ENCODE measurements at regions not wholly inside any gene's neighbourhood (a gene's known extent, or its start where the extent isn't known, plus 50 kb on each side); places are given as distances from the start of the nearest gene placed in this dataset.

DNA sequence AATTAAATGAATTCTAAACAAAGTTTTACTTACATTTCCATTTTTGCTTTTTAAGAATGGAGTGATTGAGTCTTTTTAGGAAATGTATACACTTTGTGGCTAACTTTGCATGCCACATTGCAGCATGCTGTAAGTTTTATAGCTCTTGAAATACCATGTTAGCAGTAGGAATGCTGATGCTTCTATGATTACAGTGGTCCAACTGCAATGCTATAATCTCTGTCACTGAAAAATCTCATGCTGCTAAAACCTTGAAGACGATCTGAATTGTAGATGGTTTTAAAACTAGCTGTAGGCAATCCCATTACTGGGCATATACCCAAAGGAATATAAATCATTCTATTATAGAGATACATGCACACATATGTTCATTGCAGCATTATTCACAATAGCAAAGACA is 127.6 kb downstream of the WIF1 start:
- no peaks in the 10 kb centered on the region for H3K27me3 ChIP-seq (ENCODE audit: control insufficient read depth in 3 of 3, insufficient read depth in 3 of 3, low read length in 3 of 3)
- DNase-seq = no peak
- H3K36me3 ChIP-seq (ENCODE audit: control insufficient read depth in 3 of 3, insufficient read depth in 2 of 3, low read depth in 1 of 3, low read length in 3 of 3) = no peaks in the 10 kb centered on the region
- peaks cover 0 to 7% of the 10 kb centered on the region in 2 donors for H3K9me3 ChIP-seq (ENCODE audit: control insufficient read depth in 2 of 2, insufficient read depth in 1 of 2, low read depth in 1 of 2, low read length in 1 of 2)
- no peak overlapping the region for H3K27ac ChIP-seq (ENCODE audit: low read depth in 1 of 3, low read length in 2 of 3)
- no peak overlapping the region for H3K4me3 ChIP-seq (ENCODE audit: low read depth in 1 of 3, low read length in 3 of 3)
- 67 to 75% (median 69%) methylated on average over 1 of the region's 1 CpG for WGBS, 3 donors
- FAIRE-seq = no peak
- H3K4me1 ChIP-seq (ENCODE audit: control insufficient read depth in 3 of 3, insufficient read depth in 2 of 3, low read depth in 1 of 3, low read length in 2 of 3) = peaks cover 0 to 10% (median 0%) of the 10 kb centered on the region in 3 donors

DNA sequence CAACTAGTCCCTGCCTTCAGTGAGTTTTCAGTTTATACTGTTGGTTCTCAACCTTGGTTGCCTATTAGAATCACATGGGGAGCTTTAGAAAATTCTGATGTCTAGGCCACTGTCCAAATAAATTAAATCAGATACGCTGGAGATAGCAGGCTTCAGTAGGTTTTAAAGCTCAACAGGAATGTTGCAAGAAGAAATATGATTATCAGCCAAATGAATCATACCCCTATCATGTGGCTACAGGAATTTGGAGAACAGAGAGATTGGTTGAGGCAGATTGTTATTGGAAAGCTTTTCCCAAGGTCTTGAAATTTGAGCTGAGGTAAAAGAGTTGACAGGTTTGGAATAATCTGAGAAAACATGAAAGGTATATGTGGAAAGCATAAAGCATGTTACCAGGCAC is 125.3 kb downstream of the WIF1 start:
- WGBS, 3 donors = 77 to 84% (median 83%) methylated on average over 1 of the region's 1 CpG
- peaks cover 0 to 7% of the 10 kb centered on the region in 2 donors for H3K9me3 ChIP-seq (ENCODE audit: control insufficient read depth in 2 of 2, insufficient read depth in 1 of 2, low read depth in 1 of 2, low read length in 1 of 2)
- no peak overlapping the region for H3K27ac ChIP-seq (ENCODE audit: low read depth in 1 of 3, low read length in 2 of 3)
- FAIRE-seq = no peak
- H3K36me3 ChIP-seq (ENCODE audit: control insufficient read depth in 3 of 3, insufficient read depth in 2 of 3, low read depth in 1 of 3, low read length in 3 of 3) = no peaks in the 10 kb centered on the region
- DNase-seq = no peak
- peaks cover 0 to 29% (median 0%) of the 10 kb centered on the region in 3 donors for H3K4me1 ChIP-seq (ENCODE audit: control insufficient read depth in 3 of 3, insufficient read depth in 2 of 3, low read depth in 1 of 3, low read length in 2 of 3)
- no peaks in the 10 kb centered on the region for H3K27me3 ChIP-seq (ENCODE audit: control insufficient read depth in 3 of 3, insufficient read depth in 3 of 3, low read length in 3 of 3)
- H3K4me3 ChIP-seq (ENCODE audit: low read depth in 1 of 3, low read length in 3 of 3) = no peak overlapping the region

DNA sequence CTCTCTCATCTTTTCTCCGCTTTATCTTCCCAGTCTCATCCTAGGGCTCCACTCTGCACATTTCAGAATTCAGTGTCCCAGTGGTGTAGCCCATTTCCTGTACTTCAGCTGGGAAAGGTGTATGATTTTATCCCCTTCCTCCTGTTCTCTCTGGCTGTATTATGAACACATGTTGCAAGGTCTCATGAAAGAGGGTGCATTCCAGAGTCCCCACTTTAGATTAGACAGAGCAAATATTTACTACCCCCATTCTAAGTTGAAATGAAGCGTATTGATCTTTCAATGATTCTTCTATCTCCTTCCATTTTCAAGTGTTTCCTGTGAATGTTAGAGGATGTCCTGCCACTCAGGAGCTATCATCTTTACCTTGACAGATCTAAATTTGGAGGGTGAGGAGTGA is 123.2 kb downstream of the WIF1 start:
- Histone ChIP-seq H3K36me3 (ENCODE audit: control insufficient read depth in 3 of 3, insufficient read depth in 2 of 3, low read depth in 1 of 3, low read length in 3 of 3) (no peaks in the 10 kb centered on the region), H3K27me3 (ENCODE audit: control insufficient read depth in 3 of 3, insufficient read depth in 3 of 3, low read length in 3 of 3) (no peaks in the 10 kb centered on the region), H3K27ac (ENCODE audit: low read depth in 1 of 3, low read length in 2 of 3) (peak overlapping the region in 1 of 3 donors; percentile 86), H3K4me3 (ENCODE audit: low read depth in 1 of 3, low read length in 3 of 3) (no peak overlapping the region), H3K4me1 (ENCODE audit: control insufficient read depth in 3 of 3, insufficient read depth in 2 of 3, low read depth in 1 of 3, low read length in 2 of 3) (peaks cover 0 to 33% (median 0%) of the 10 kb centered on the region in 3 donors), H3K9me3 (ENCODE audit: control insufficient read depth in 2 of 2, insufficient read depth in 1 of 2, low read depth in 1 of 2, low read length in 1 of 2) (peaks cover 0 to 7% of the 10 kb centered on the region in 2 donors)
- peak in 1 of 2 donors; percentile 19 for DNase-seq
- 58 to 71% (median 66%) methylated on average over 2 of the region's 2 CpGs for WGBS, 3 donors
- no peak for FAIRE-seq

DNA sequence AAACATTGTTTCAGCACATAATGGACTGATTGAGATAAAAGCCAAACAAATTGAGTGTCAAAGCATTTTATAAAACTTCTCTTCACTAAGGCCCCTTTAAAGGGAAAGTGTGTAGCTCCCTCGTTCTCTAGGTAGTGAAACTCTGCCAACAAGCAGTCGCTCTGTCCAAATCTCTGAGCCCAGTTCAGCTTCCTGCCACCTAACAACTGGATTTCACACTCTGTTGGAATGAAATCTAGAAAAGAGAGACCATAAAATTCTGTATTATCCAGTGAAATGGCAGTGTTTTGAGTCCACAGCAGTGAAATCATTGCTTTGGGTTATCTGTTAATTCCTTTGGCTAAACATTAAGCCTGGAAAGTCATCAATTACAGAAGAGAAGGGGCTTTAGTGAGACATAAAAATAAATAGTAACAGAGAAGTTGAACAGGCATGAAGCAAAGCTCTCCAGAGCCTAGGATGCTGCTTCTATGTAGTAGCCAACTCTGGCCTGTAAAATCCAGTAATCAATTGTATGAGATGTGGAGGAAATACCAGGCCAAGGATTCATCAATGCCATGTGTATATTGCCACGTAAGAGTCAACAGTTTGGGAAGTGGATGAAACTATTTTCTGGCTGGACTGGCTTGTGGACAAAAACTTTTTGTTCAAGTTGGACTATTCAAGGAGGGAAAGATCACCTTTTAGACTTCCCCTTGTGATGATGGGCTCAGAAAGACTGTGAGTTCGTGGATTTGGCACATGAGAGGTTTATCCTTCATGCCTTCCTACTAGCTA is 122.5 kb downstream of the WIF1 start:
- no peak for FAIRE-seq
- peak in 1 of 2 donors; percentile 61 for DNase-seq
- no peak overlapping the region for H3K4me3 ChIP-seq (ENCODE audit: low read depth in 1 of 3, low read length in 3 of 3)

DNA sequence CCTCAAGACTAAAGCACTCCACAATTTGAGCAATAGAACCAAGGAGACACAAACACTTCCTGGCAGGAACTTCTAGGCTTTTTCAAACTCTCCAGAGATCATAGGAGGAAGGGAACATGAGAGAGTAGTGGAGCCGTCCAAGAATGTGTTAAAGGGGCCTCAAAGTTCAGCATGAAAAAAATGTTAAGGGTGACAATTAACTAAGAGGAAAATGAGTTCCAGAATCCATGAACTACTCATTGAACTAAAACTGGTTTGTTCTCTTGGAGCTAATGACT is 122.0 kb downstream of the WIF1 start:
- peaks cover 0 to 7% of the 10 kb centered on the region in 2 donors for H3K9me3 ChIP-seq (ENCODE audit: control insufficient read depth in 2 of 2, insufficient read depth in 1 of 2, low read depth in 1 of 2, low read length in 1 of 2)
- no peaks in the 10 kb centered on the region for H3K27me3 ChIP-seq (ENCODE audit: control insufficient read depth in 3 of 3, insufficient read depth in 3 of 3, low read length in 3 of 3)
- H3K36me3 ChIP-seq (ENCODE audit: control insufficient read depth in 3 of 3, insufficient read depth in 2 of 3, low read depth in 1 of 3, low read length in 3 of 3) = no peaks in the 10 kb centered on the region
- H3K4me3 ChIP-seq (ENCODE audit: low read depth in 1 of 3, low read length in 3 of 3) = no peak overlapping the region
- DNase-seq = no peak
- peak overlapping the region in 1 of 3 donors; percentile 86 for H3K27ac ChIP-seq (ENCODE audit: low read depth in 1 of 3, low read length in 2 of 3)
- 6 to 33% (median 25%) methylated on average over 1 of the region's 1 CpG for WGBS, 3 donors
- peaks cover 0 to 33% (median 0%) of the 10 kb centered on the region in 3 donors for H3K4me1 ChIP-seq (ENCODE audit: control insufficient read depth in 3 of 3, insufficient read depth in 2 of 3, low read depth in 1 of 3, low read length in 2 of 3)
- no peak for FAIRE-seq

More for the DNA sequence above, 122.5 kb downstream of the WIF1 start:
- Histone ChIP-seq H3K4me1 (ENCODE audit: control insufficient read depth in 3 of 3, insufficient read depth in 2 of 3, low read depth in 1 of 3, low read length in 2 of 3) (peaks cover 0 to 33% (median 0%) of the 10 kb centered on the region in 3 donors), H3K27ac (ENCODE audit: low read depth in 1 of 3, low read length in 2 of 3) (peak overlapping the region in 1 of 3 donors; percentile 86), H3K27me3 (ENCODE audit: control insufficient read depth in 3 of 3, insufficient read depth in 3 of 3, low read length in 3 of 3) (no peaks in the 10 kb centered on the region), H3K9me3 (ENCODE audit: control insufficient read depth in 2 of 2, insufficient read depth in 1 of 2, low read depth in 1 of 2, low read length in 1 of 2) (peaks cover 0 to 7% of the 10 kb centered on the region in 2 donors), H3K36me3 (ENCODE audit: control insufficient read depth in 3 of 3, insufficient read depth in 2 of 3, low read depth in 1 of 3, low read length in 3 of 3) (no peaks in the 10 kb centered on the region)
- 35 to 41% (median 40%) methylated on average over 4 of the region's 4 CpGs for WGBS, 3 donors
